GM19324 (cell line): ENCODE measurements at regions not wholly inside any gene's neighbourhood (a gene's known extent, or its start where the extent isn't known, plus 50 kb on each side); places are given as distances from the start of the nearest gene placed in this dataset.

Experiments
- ATAC-seq: cut with Tn5 transposase; IDR thresholded peaks from one replicate; pipeline ENCODE4 v1.9.1; 2021; ENCODE audit warnings: mild to moderate bottlenecking, moderate library complexity; ENCODE audit not compliant: unreplicated experiment, low FRiP score

DNA sequence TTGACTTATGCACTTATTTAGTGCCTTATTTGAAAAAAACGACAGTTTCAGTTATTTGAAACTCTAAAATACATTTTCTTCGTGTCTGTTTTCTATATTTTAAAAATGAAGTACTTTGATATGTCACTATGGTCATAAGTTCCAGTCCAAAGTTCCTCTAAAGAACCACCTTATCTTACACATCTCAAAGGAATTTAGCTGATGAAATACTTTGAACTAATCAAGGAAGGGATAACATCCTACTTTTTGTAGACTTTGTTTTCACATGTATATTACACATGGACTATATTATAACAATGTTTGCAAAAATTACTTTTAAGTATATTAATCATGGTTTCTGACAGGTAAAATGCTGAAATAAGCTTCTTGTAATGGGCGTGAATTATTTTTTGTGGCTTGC lies 265.8 kb upstream of the ZNF717 start:
- no peak for ATAC-seq

DNA sequence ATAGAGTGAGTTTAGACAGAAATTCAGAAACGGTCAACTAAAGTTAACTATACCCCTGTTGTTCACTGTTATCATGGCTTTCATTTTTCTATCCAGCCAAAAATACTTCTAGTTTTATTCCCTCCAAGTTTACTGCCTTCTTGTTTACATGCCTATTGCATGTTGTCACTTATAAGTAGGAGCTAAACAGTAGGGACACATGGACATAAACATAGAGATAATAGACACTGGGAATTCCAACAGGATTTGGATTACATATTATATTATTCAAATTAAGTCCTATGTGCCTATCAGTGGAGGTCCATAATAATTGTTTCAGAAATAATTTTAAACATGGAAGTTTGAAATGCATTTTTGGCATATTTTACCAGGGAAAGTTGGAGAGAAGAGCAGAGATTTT lies 269.1 kb upstream of the ZNF717 start:
- ATAC-seq: no peak

GRCh38 chr3:76061654-76062053 lies 276.3 kb upstream of the ZNF717 start:
- no peak for ATAC-seq

GRCh38 chr3:76063019-76063418 lies 277.7 kb upstream of the ZNF717 start:
- no peak for ATAC-seq

GRCh38 chr3:76063811-76064210 lies 278.5 kb upstream of the ZNF717 start:
- no peak for ATAC-seq

DNA sequence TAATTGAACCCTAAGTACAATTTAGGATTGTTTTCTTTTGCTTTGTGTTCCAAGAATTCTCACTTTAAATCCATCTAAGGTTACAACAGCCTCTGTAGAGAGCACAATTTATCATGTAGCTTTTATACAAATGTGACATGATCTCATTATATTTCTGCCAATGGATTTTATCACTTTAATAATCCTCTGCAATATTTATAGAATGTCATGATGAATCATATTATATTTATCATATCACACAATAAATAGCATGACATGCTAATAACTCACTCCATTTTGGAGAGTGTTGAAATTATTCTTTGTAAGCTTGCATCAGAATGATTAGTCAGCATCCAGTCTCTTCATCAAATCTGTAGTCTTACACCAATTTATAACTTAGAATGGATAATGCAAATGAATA lies 280.6 kb upstream of the ZNF717 start:
- no peak for ATAC-seq

DNA sequence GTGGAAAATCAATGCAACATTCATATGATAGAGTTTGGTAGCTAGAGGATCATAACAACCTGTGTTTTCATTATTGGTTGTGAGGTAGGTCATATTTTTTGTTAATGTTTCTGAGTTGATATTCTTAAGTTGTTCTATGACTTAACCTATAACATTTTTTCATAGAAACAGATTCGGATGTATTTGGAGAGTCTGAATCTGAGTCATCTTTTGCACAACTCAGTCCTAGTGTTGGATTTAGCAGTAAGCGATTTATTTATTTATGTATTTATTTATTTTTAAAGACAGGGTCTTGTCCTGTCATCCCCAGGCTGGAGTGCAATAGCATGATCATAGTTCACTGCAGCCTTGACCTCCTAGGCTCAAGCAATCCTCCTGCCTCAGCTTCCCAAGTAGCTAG lies 292.8 kb upstream of the ZNF717 start:
- ATAC-seq: no peak

GRCh38 chr3:76083992-76084391 lies 298.6 kb upstream of the ZNF717 start:
- no peak for ATAC-seq

GRCh38 chr3:76096036-76096435 lies 310.7 kb upstream of the ZNF717 start:
- ATAC-seq: no peak

GRCh38 chr3:76096836-76097588 lies 311.7 kb upstream of the ZNF717 start:
- no peak for ATAC-seq

- no peak for ATAC-seq
Observed at GRCh38 chr3:76097589-76097969, 312.2 kb upstream of the ZNF717 start.

- ATAC-seq: no peak
Observed at GRCh38 chr3:76099956-76100355, 314.6 kb upstream of the ZNF717 start.

DNA sequence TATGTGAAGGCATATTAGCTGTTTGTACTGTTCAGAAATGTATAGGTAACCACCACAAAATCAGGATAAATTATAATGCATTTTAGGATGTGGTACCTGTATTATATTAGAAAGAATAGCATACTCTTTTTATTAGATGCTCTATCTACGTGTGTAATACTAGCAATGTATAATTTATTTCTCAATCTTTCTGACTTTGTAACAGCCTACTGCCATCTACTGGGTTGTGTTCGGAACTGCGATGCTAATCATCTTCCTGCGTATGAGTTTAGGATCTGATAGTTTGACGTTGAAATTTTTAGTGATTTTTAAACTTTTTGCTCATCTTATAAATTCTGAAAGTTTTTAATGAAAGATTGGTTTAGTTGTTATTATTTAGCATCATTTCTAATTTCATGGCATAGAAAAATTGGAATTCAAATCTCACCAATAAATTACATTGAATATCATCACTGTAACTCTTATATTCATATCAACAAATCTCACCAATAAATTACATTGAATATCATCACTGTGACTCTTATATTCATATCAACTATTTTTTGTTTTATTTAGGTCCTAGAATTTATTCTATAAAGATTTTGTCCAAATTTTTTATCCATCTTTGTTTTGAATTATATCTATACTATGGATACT lies 322.7 kb upstream of the ZNF717 start:
- no peak for ATAC-seq

- no peak for ATAC-seq
Observed at GRCh38 chr3:76111808-76112207, 326.5 kb upstream of the ZNF717 start.

GRCh38 chr3:76122007-76122406 lies 336.7 kb upstream of the ZNF717 start:
- no peak for ATAC-seq

- ATAC-seq: no peak
Observed at GRCh38 chr3:76129441-76129840, 344.1 kb upstream of the ZNF717 start.

DNA sequence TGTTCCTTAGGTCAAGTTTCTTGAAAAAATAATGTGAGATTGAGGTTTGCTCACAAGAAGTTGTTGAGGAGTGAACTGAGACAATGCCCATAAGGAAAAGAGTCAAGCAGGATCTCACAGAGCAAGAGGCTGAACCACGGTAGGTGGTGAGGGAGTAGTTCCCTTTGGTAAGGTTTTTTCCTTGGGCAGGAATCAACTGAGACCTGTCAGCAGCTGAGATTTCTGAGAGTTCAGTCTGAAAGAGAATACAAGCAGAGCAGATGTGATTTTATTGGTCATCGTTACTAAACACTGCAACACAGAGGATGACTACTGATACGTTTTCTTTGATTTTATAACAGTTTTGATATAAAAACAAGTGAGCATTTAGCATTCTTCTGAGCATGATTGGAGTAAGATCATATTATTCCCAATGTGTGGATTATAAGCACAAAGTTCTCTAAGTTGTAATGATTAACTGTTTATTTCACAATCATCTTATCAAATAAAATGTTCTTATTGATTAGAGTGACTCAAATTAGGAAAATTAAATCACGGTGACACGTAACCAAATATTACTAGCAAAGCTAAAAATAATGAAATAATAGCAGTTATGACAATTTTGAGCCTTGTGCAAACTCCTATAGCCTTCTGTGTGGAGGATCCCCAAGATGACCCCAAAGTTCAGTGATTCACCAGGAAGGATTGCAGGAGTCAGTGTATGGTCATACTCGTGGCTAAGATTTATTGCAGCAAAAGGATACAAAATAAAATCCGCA lies 346.2 kb upstream of the ZNF717 start:
- no peak for ATAC-seq

- no peak for ATAC-seq
Observed at GRCh38 chr3:76132154-76132470, 346.8 kb upstream of the ZNF717 start.

DNA sequence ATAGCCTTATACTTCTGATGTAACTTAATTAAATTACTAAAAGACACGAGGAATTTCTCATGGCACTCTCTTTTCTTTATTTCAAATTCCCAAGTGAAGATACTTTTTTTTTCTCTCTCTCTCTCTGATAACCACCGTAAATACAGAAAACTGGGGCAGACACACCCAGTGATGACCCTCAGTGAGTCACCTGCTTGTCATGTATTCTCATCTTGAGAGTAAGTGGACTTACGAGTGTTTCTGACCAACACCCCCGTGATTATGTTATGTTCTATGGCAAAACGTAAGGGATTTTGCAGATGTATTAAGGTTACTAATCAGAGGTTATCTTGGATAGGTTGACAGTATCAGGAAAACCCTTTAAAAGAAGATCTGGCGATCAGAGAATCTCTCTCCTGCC lies 348.8 kb upstream of the ZNF717 start:
- no peak for ATAC-seq

- ATAC-seq: no peak
Observed at GRCh38 chr3:76138921-76139320, 353.6 kb upstream of the ZNF717 start.

DNA sequence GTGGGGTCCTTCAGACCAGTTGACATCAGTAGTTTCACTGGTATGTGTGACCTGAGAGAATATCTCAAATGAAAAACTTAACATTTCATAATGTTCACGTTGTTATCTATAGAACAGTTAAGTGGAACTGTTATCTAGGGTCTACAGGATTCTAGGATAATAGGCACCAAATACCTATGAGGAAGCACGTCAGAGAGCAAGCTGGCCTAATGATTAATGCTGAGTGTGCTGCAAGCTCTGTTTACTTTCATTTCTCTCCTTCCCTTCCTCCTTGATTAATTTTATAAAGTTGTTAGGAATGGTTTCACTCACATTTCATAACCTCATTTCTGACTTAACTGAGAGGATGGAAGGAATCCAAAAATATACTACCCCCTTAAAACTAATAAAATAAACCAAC lies 362.5 kb upstream of the ZNF717 start:
- ATAC-seq: no peak

GRCh38 chr3:76152028-76152427 lies 366.7 kb upstream of the ZNF717 start:
- no peak for ATAC-seq
